Liver (tissue), 3 donors: ENCODE measurements at regions not wholly inside any gene's neighbourhood (a gene's known extent, or its start where the extent isn't known, plus 50 kb on each side); places are given as distances from the start of the nearest gene placed in this dataset.

Source experiments
- EGR1 ChIP-seq, 2 donors: IDR thresholded peaks; 2 replicates each; pipeline ENCODE4 v1.6.1; 2016 to 2018; ENCODE audit warnings: antibody characterized with exemption in 2 of 2, low read depth in 2 of 2
- FOXA1 ChIP-seq: IDR thresholded peaks from 2 replicates; pipeline ENCODE4 v1.6.1; 2016; ENCODE audit warnings: antibody characterized with exemption
- GABPA ChIP-seq, 2 donors: IDR thresholded peaks in 1 of 2; conservative IDR thresholded peaks in 1 of 2; 2 replicates each; pipeline ENCODE4 v1.6.1; 2016; ENCODE audit warnings: antibody characterized with exemption in 2 of 2, mild to moderate bottlenecking in 1 of 2, moderate library complexity in 1 of 2
- JUND ChIP-seq, 2 donors: IDR thresholded peaks; 2 replicates each; pipeline ENCODE4 v1.6.1; 2016; ENCODE audit warnings: antibody characterized with exemption in 2 of 2
- NR2F2 ChIP-seq: IDR thresholded peaks from 2 replicates; pipeline ENCODE4 v1.6.1; 2016; ENCODE audit warnings: antibody characterized with exemption
- SP1 ChIP-seq: IDR thresholded peaks from 2 replicates; pipeline ENCODE4 v1.6.1; 2018; ENCODE audit warnings: antibody characterized with exemption, mild to moderate bottlenecking
- TAF1 ChIP-seq: conservative IDR thresholded peaks from 2 replicates; pipeline ENCODE4 v1.6.1; 2016; ENCODE audit warnings: antibody characterized with exemption, mild to moderate bottlenecking
- YY1 ChIP-seq: IDR thresholded peaks from 2 replicates; pipeline ENCODE4 v1.6.1; 2016; ENCODE audit warnings: antibody characterized with exemption, mild to moderate bottlenecking
- TF ChIP-seq, protein P1 (sequence below): fragments of 150-350 bp; IDR thresholded peaks from 2 replicates; pipeline ENCODE4 v1.5.1; 2017; ENCODE audit warnings: improper control_type of control experiment, low read depth, low read length; ENCODE audit not compliant: missing input control
- TF ChIP-seq, protein P2 (sequence below): IDR thresholded peaks from 2 replicates; pipeline ENCODE4 v1.6.1; 2016; ENCODE audit warnings: antibody characterized with exemption
- TF ChIP-seq, protein P3 (sequence below): IDR thresholded peaks from 2 replicates; pipeline ENCODE4 v1.6.1; 2016; ENCODE audit warnings: antibody characterized with exemption, mild to moderate bottlenecking
- donor health status: healthy.
- donor health status: healthy.

DNA sequence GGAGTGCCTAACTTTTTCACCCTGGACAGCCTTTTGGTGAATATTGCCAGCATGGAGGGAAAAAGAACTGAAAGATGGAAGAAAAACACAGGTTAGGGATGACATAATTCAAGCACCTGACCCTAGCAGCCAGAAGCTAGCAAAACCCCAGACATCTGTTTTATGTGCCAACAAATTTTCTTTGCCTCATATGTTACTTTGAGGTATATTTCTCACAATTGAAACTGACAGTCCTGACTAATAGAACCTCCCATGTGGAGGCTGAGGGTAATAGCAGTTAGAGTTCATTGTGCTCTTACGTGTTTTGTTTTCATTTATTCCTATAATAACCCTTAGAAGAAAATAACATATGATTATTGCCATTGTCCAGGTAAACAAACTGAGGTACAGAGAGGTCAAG, 71.5 kb upstream of the SLC25A26 start:
- TF ChIP-seq SP1 = no peak
- no peak for TF ChIP-seq JUND (IDR thresholded peaks at IDR 0.05)
- TF ChIP-seq, protein P1, sequence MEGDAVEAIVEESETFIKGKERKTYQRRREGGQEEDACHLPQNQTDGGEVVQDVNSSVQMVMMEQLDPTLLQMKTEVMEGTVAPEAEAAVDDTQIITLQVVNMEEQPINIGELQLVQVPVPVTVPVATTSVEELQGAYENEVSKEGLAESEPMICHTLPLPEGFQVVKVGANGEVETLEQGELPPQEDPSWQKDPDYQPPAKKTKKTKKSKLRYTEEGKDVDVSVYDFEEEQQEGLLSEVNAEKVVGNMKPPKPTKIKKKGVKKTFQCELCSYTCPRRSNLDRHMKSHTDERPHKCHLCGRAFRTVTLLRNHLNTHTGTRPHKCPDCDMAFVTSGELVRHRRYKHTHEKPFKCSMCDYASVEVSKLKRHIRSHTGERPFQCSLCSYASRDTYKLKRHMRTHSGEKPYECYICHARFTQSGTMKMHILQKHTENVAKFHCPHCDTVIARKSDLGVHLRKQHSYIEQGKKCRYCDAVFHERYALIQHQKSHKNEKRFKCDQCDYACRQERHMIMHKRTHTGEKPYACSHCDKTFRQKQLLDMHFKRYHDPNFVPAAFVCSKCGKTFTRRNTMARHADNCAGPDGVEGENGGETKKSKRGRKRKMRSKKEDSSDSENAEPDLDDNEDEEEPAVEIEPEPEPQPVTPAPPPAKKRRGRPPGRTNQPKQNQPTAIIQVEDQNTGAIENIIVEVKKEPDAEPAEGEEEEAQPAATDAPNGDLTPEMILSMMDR = no peak
- TF ChIP-seq TAF1 = no peak
- TF ChIP-seq, protein P2, sequence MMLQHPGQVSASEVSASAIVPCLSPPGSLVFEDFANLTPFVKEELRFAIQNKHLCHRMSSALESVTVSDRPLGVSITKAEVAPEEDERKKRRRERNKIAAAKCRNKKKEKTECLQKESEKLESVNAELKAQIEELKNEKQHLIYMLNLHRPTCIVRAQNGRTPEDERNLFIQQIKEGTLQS = no peak
- no peak for TF ChIP-seq YY1
- no peak for TF ChIP-seq FOXA1
- no peak for TF ChIP-seq EGR1 (IDR thresholded peaks at IDR 0.05; ENCODE audit: low read depth in 2 of 2)
- TF ChIP-seq GABPA (IDR thresholded peaks at IDR 0.05 in 1 of 2, conservative IDR thresholded peaks at IDR 0.05 in 1 of 2) = no peak
- TF ChIP-seq, protein P3, sequence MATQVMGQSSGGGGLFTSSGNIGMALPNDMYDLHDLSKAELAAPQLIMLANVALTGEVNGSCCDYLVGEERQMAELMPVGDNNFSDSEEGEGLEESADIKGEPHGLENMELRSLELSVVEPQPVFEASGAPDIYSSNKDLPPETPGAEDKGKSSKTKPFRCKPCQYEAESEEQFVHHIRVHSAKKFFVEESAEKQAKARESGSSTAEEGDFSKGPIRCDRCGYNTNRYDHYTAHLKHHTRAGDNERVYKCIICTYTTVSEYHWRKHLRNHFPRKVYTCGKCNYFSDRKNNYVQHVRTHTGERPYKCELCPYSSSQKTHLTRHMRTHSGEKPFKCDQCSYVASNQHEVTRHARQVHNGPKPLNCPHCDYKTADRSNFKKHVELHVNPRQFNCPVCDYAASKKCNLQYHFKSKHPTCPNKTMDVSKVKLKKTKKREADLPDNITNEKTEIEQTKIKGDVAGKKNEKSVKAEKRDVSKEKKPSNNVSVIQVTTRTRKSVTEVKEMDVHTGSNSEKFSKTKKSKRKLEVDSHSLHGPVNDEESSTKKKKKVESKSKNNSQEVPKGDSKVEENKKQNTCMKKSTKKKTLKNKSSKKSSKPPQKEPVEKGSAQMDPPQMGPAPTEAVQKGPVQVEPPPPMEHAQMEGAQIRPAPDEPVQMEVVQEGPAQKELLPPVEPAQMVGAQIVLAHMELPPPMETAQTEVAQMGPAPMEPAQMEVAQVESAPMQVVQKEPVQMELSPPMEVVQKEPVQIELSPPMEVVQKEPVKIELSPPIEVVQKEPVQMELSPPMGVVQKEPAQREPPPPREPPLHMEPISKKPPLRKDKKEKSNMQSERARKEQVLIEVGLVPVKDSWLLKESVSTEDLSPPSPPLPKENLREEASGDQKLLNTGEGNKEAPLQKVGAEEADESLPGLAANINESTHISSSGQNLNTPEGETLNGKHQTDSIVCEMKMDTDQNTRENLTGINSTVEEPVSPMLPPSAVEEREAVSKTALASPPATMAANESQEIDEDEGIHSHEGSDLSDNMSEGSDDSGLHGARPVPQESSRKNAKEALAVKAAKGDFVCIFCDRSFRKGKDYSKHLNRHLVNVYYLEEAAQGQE = no peak
- no peak for TF ChIP-seq NR2F2
